Astrocyte (in vitro differentiated cells and primary cell): ENCODE measurements at regions not wholly inside any gene's neighbourhood (a gene's known extent, or its start where the extent isn't known, plus 50 kb on each side); places are given as distances from the start of the nearest gene placed in this dataset.

ENCODE experiments used
- CTCF ChIP-seq: IDR thresholded peaks from 2 replicates; pipeline ENCODE4 v1.5.1; 2011; ENCODE audit warnings: low read depth, mild to moderate bottlenecking, inconsistent platforms, low read length, moderate library complexity; ENCODE audit not compliant: insufficient read depth
- EZH2 ChIP-seq: IDR thresholded peaks from 2 replicates; pipeline ENCODE4 v1.6.1; 2012; ENCODE audit warnings: mild to moderate bottlenecking, low read length, inconsistent platforms; ENCODE audit not compliant: insufficient read depth

- TF ChIP-seq CTCF, result no peak
- no peak for TF ChIP-seq EZH2
Observed at GRCh38 chr10:29810816-29811215, 176.0 kb upstream of the SVIL start.
